Mesodermal cell (in vitro differentiated cells): ENCODE measurements at regions not wholly inside any gene's neighbourhood (a gene's known extent, or its start where the extent isn't known, plus 50 kb on each side); places are given as distances from the start of the nearest gene placed in this dataset.
"Not testable (repeated sequence)": the region's sequence is repeated elsewhere in the genome, so short reads cannot be mapped to it uniquely, and the experiment has no call there.

Source experiments
- H3K27ac ChIP-seq: 2 replicates; pipeline ENCODE4 v1.7.0; 2013; ENCODE audit warnings: mild to moderate bottlenecking, low read depth, low read length, moderate library complexity; ENCODE audit not compliant: severe bottlenecking
- H3K36me3 ChIP-seq: 2 replicates; pipeline ENCODE4 v1.7.1; 2013; ENCODE audit warnings: mild to moderate bottlenecking, low read length, moderate library complexity; ENCODE audit not compliant: control insufficient read depth, insufficient read depth
- H3K4me1 ChIP-seq: one replicate; pipeline ENCODE4 v1.7.1; 2013; ENCODE audit warnings: mild to moderate bottlenecking, low read length; ENCODE audit not compliant: insufficient read depth, control insufficient read depth, poor library complexity, severe bottlenecking
- H3K4me3 ChIP-seq: 2 replicates; pipeline ENCODE4 v1.7.0; 2013; ENCODE audit warnings: low read length, control low read depth, mild to moderate bottlenecking; ENCODE audit not compliant: insufficient read depth, poor library complexity, severe bottlenecking; ENCODE audit errors: extremely low read depth
- H3K9me3 ChIP-seq: 2 replicates; pipeline ENCODE4 v1.7.1; 2013; ENCODE audit warnings: mild to moderate bottlenecking, low read length, moderate library complexity; ENCODE audit not compliant: control insufficient read depth
- WGBS, 2 experiments: methylation state at CpG; one replicate each; pipeline ENCODE4 v1.1.5; 2013; ENCODE audit warnings: missing lambda C conversion rate in 2 of 2; ENCODE audit not compliant: insufficient coverage in 2 of 2; 5-methylcytosine and 5-hydroxymethylcytosine counted together

- H3K36me3 ChIP-seq, H3K4me1 ChIP-seq, H3K27ac ChIP-seq, H3K9me3 ChIP-seq, H3K4me3 ChIP-seq: not testable (repeated sequence)
- WGBS, 2 experiments: 100% methylated on average over 1 of the region's 2 CpGs; no CpG with 5 or more reads in 1 of the 2 experiments
Measured at GRCh38 chr11:112624971-112625370, 336.2 kb upstream of the NCAM1 start.

DNA sequence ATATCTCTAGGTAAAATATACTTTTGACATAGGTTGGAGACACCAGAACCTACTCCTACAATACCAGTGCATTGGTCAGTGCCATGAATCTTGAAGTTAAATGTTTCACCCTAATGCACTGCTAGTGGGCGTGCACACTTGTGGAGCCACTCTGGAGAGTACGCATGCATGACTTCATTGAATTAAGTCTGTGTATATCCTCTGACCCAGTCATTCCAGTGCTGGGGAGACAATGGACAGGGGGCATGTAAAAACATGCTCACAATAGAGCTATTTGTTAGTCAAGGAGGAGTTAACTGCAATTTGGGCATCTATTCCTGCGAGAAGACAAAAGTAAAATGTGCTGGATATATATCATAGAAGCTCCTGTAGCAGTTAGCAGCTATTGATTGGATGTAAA lies 335.4 kb upstream of the NCAM1 start:
- Histone ChIP-seq H3K4me1 (no peaks in the 10 kb centered on the region), H3K27ac (no peak overlapping the region), H3K36me3 (no peaks in the 10 kb centered on the region), H3K9me3 (peaks cover 4% of the 10 kb centered on the region), H3K4me3 (no peak overlapping the region)
- WGBS, 2 experiments: 94 to 100% methylated on average over 2 of the region's 3 CpGs

GRCh38 chr11:112626731-112627130 lies 334.5 kb upstream of the NCAM1 start:
- H3K4me3 ChIP-seq: no peak overlapping the region
- 75 to 100% methylated on average over 1 of the region's 1 CpG for WGBS, 2 experiments
- H3K36me3 ChIP-seq: no peaks in the 10 kb centered on the region
- no peaks in the 10 kb centered on the region for H3K4me1 ChIP-seq
- H3K27ac ChIP-seq: no peak overlapping the region
- H3K9me3 ChIP-seq: peaks cover 4% of the 10 kb centered on the region

GRCh38 chr11:112627588-112628045 lies 333.6 kb upstream of the NCAM1 start:
- H3K36me3 ChIP-seq: no peaks in the 10 kb centered on the region
- H3K27ac ChIP-seq: no peak overlapping the region
- no peaks in the 10 kb centered on the region for H3K4me1 ChIP-seq
- no peaks in the 10 kb centered on the region for H3K9me3 ChIP-seq
- WGBS, 2 experiments: 80 to 88% methylated on average over 1 to 2 of the region's 2 CpGs
- H3K4me3 ChIP-seq: no peak overlapping the region

- no peaks in the 10 kb centered on the region for H3K4me1 ChIP-seq
- H3K4me3 ChIP-seq: no peak overlapping the region
- H3K27ac ChIP-seq: no peak overlapping the region
- H3K9me3 ChIP-seq: no peaks in the 10 kb centered on the region
- WGBS, 2 experiments: 90% methylated on average over 2 of the region's 3 CpGs; no CpG with 5 or more reads in 1 of the 2 experiments
- H3K36me3 ChIP-seq: no peaks in the 10 kb centered on the region
Measured at GRCh38 chr11:112628676-112629075, 332.5 kb upstream of the NCAM1 start.

DNA sequence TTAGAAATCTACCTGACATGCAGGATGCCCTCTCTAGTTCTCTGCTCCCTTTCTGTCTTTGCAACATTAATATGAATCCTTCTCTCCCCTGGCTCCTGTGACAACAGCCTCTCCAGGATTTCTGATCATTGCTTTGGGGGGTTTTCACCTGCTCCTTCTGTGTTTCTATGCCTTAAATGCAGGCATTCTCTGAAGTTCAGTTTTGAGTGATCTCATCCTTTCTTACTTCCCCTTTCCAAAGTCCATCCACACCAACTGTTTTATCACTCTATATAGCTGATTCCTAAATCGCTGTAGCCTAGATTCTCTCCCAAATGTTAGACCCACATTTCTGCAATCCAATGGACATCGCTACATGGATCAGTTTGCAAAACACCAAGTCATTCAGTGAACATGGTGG lies 330.7 kb upstream of the NCAM1 start:
- whole genome bisulfite sequencing, 2 experiments: 70 to 100% methylated on average over 1 of the region's 2 CpGs
- H3K36me3 ChIP-seq: no peaks in the 10 kb centered on the region
- H3K9me3 ChIP-seq: no peaks in the 10 kb centered on the region
- H3K27ac ChIP-seq: no peak overlapping the region
- no peak overlapping the region for H3K4me3 ChIP-seq
- peaks cover 2% of the 10 kb centered on the region for H3K4me1 ChIP-seq

DNA sequence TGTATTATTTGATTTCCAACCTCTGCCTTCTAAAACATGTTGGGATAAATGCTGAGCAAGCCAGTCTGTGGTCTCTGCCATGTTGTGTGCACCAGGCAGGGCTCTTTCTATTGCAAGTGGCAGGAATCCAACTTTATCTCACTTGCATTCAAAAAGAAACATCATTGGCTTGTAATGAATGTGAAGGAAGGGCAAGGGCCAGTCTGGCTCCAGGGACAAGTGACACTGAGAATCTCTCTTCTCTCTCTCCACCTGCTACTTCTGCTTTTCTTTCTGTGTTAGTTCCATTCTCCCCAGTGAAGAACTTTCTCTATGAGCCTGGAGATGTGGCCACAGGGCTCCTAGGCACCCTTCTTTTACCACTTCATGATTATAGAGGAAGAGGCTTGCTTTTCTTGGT lies 329.9 kb upstream of the NCAM1 start:
- H3K4me3 ChIP-seq: no peak overlapping the region
- H3K27ac ChIP-seq: no peak overlapping the region
- H3K4me1 ChIP-seq: peaks cover 2% of the 10 kb centered on the region
- H3K36me3 ChIP-seq: no peaks in the 10 kb centered on the region
- no peaks in the 10 kb centered on the region for H3K9me3 ChIP-seq

DNA sequence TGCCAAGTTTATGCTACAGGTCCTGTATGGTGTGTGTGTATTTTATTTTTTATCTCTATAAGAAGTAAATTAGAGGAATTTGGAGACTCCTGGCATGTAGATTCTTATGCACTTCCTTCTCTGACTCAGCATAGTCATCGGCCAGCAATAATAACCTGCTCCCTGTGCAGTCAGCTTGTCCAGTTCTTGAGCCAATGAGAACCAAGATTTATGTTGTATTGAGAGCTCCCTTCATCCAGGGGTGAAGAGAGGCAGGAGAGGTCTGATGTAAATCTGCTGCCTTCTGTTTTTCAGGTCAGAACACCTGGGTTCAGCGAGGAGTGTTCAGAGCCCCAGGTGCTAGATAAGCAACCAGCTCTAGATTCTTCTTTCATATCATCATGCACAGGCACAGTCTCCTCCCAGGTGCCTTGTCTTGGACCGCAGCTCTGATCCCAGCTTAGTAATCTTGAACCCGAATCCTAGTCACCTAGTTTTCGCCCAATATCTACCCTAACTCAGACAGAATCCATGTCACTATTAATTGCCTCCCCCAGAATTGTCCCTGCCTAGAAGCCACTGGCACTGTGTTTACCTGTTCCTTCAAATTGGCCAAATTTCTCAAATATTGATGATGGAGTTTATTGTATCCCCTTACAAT lies 328.2 kb upstream of the NCAM1 start:
- WGBS, 2 experiments: 95% methylated on average over 4 to 5 of the region's 5 CpGs
- Histone ChIP-seq H3K27ac (no peak overlapping the region), H3K36me3 (no peaks in the 10 kb centered on the region), H3K4me1 (peaks cover 2% of the 10 kb centered on the region), H3K4me3 (no peak overlapping the region), H3K9me3 (no peaks in the 10 kb centered on the region)

DNA sequence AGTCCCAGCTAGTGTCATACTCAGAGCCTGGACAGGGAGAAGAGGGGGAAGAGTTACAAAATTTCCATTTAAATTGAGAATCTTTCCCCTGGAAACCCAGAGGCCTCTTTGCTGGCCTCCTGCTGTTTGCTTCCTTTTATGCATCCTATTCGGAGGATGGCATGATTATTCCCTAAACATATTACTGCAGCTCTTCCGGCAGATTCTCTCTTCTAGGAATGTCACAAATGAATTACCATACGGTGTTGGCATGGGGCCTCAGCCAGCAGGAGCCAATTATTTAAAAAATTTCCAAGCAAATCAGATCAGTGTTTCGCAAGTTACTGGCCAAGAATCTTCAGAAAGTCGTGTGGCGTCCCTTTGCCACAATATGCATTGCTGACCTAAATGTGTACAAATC lies 326.7 kb upstream of the NCAM1 start:
- 32 to 38% methylated on average over 6 of the region's 6 CpGs for WGBS, 2 experiments
- Histone ChIP-seq H3K9me3 (peaks cover 2% of the 10 kb centered on the region), H3K4me3 (no peak overlapping the region), H3K27ac (no peak overlapping the region), H3K4me1 (peaks cover 2% of the 10 kb centered on the region), H3K36me3 (no peaks in the 10 kb centered on the region)

DNA sequence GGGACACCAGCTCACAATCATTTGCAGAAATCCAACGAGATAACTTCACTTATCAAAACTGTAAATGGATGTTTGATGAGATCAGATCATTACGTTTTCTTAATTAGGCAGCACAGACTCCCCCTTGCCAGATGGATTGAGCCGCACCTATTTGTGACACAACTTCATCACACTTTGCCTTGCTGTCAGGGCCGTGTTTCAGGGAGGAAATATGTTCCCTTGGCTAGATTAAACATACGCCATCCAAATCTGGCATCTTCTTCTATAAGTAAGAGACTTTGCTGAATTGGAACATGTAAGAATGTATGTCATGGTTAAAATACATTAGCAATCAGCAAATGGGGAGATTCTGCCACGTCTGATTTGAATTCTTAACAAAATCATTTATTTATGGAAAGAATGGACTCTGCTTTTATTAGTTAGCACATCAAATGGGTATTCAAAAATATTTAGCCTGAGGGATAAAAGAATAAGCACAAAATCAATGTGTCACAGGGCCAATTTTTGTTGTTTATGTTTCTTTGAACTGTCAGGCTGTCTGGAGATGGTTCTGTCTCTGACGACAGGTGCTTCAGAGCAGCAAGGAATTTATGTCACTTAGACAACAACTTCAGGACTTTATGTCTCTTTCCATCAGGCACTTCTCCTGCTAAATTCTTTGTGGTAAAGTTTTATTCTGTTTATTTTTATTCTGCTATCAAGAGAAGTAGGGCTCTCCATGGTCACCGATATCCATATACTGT lies 326.1 kb upstream of the NCAM1 start:
- H3K27ac ChIP-seq: no peak overlapping the region
- 50 to 67% methylated on average over 1 of the region's 8 CpGs for WGBS, 2 experiments
- H3K4me3 ChIP-seq: no peak overlapping the region

GRCh38 chr11:112637076-112637475 lies 324.1 kb upstream of the NCAM1 start:
- H3K36me3 ChIP-seq: no peaks in the 10 kb centered on the region
- 63 to 90% methylated on average over 1 of the region's 2 CpGs for WGBS, 2 experiments
- H3K9me3 ChIP-seq: peaks cover 3% of the 10 kb centered on the region
- no peak overlapping the region for H3K4me3 ChIP-seq
- H3K27ac ChIP-seq: no peak overlapping the region
- peaks cover 2% of the 10 kb centered on the region for H3K4me1 ChIP-seq

More for the DNA sequence above, 326.1 kb upstream of the NCAM1 start:
- Histone ChIP-seq H3K9me3 (peaks cover 3% of the 10 kb centered on the region), H3K4me1 (peaks cover 2% of the 10 kb centered on the region), H3K36me3 (no peaks in the 10 kb centered on the region)
